ENCODE measurements at regions not wholly inside any gene's neighbourhood (a gene's known extent, or its start where the extent isn't known, plus 50 kb on each side); places are given as distances from the start of the nearest gene placed in this dataset.

- TF ChIP-seq CTCF (IDR thresholded peaks at IDR 0.05) (no peak), POLR2A (IDR thresholded peaks at IDR 0.05) (no peak)
These were observed 559.5 kb upstream of the MMS22L start for GRCh38 chr6:97842521-97842920.
